Upper lobe of left lung (tissue), 6 donors: ENCODE measurements at regions not wholly inside any gene's neighbourhood (a gene's known extent, or its start where the extent isn't known, plus 50 kb on each side); places are given as distances from the start of the nearest gene placed in this dataset.

Experiments
- ATAC-seq, 2 donors: fragments of 200-7000 bp; cut with Tn5 transposase; one replicate each; pipeline ENCODE4 v1.9.1; 2022; ENCODE audit warnings: mild to moderate bottlenecking in 2 of 2, moderate library complexity in 2 of 2; ENCODE audit not compliant: low FRiP score in 2 of 2
- DNase-seq, 2 donors: peaks; one replicate each; pipeline ENCODE4 v3.0.0-alpha.2; 2019 to 2020
- H3K27ac ChIP-seq, 4 donors: fragments of 200-600 bp; sonication (generic); one replicate each; pipeline ENCODE4 v1.5.1; 2016 to 2019
- H3K27me3 ChIP-seq, 4 donors: fragments of 200-600 bp; sonication (generic); one replicate each; pipeline ENCODE4 v1.5.1; 2017 to 2019
- H3K36me3 ChIP-seq, 4 donors: fragments of 200-600 bp; sonication (generic); one replicate each; pipeline ENCODE4 v1.5.1; 2016 to 2019
- H3K4me1 ChIP-seq, 4 donors: fragments of 200-600 bp; sonication (generic); one replicate each; pipeline ENCODE4 v1.5.1; 2018 to 2019
- H3K4me3 ChIP-seq, 4 donors: fragments of 200-600 bp; sonication (generic); one replicate each; pipeline ENCODE4 v1.5.1; 2017 to 2019; ENCODE audit warnings: mild to moderate bottlenecking in 2 of 4, moderate library complexity in 1 of 4
- H3K9me3 ChIP-seq, 4 donors: fragments of 200-600 bp; sonication (generic); one replicate each; pipeline ENCODE4 v1.5.1; 2018 to 2019
- CTCF ChIP-seq, 6 experiments: fragments of 450-650 bp in 4 of 6; fragments of 200-600 bp in 2 of 6; sonication (generic) in 2 of 6; IDR thresholded peaks; one replicate each; pipeline ENCODE4 v1.5.1; 2016 to 2019; ENCODE audit warnings: antibody characterized with exemption in 6 of 6
- EP300 ChIP-seq, 4 donors: sonication (generic); formaldehyde crosslinking; IDR thresholded peaks; one replicate each; pipeline ENCODE4 v1.5.1; 2017; ENCODE audit warnings: antibody characterized with exemption in 4 of 4, control low read depth in 2 of 4
- POLR2A ChIP-seq, 4 donors: fragments of 450-650 bp; IDR thresholded peaks; one replicate each; pipeline ENCODE4 v1.5.1; 2016 to 2017; ENCODE audit warnings: antibody characterized with exemption in 4 of 4, mild to moderate bottlenecking in 2 of 4
- POLR2AphosphoS5 ChIP-seq, 2 donors: sonication (generic); formaldehyde crosslinking; IDR thresholded peaks; one replicate each; pipeline ENCODE4 v1.5.1; 2017; ENCODE audit warnings: antibody characterized with exemption in 2 of 2
- WGBS, 2 donors: methylation state at CpG; one replicate each; pipeline ENCODE4 v1.1.5; 2017 to 2018; 5-methylcytosine and 5-hydroxymethylcytosine counted together
- donor health status: DM: no; HTN: no; CAD: no; lungs with moderate emphysema.
- donor health status: DM: no; HTN: yes; CAD: no; lungs with severe emphysema.

GRCh38 chr2:7697052-7697451 lies 779.8 kb downstream of the RNF144A start:
- 85% methylated on average over 9 of the region's 9 CpGs for WGBS, 2 donors
- peaks cover 0 to 4% (median 0%) of the 10 kb centered on the region in 4 donors for H3K4me1 ChIP-seq
- H3K27me3 ChIP-seq, result no peaks in the 10 kb centered on the region
- no peak overlapping the region for H3K4me3 ChIP-seq
- DNase-seq, result no peak
- no peak for ATAC-seq
- H3K27ac ChIP-seq, result no peak overlapping the region
- H3K36me3 ChIP-seq, result no peaks in the 10 kb centered on the region
- H3K9me3 ChIP-seq, result no peaks in the 10 kb centered on the region
- TF ChIP-seq EP300 (IDR thresholded peaks at IDR 0.05), result no peak
- TF ChIP-seq CTCF (IDR thresholded peaks at IDR 0.05), result no peak
- TF ChIP-seq POLR2A (IDR thresholded peaks at IDR 0.05), result no peak
- no peak for TF ChIP-seq POLR2AphosphoS5 (IDR thresholded peaks at IDR 0.05)

DNA sequence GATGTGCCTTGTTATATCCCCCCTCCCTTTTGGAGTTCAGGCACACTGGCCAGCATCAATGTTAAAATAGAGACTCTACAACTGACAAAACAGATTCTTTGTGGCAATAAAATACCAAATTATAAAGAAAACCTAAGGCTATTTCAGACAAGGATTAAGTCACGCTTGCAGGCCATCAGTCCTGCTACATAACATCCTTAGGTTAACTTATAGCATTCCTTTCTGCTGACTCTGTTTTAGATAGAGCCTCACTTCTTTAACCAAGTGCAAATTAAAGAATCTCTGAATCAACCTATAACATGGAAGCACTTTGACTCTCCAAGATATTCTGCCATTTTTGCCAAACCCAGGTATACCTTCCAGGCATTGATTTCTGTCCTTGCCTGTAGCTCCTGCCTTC lies 784.6 kb downstream of the RNF144A start:
- no peak for DNase-seq
- ATAC-seq, result no peak
- no peak for TF ChIP-seq POLR2A (IDR thresholded peaks at IDR 0.05)
- no peak for TF ChIP-seq CTCF (IDR thresholded peaks at IDR 0.05)
- no peak for TF ChIP-seq POLR2AphosphoS5 (IDR thresholded peaks at IDR 0.05)
- no peak for TF ChIP-seq EP300 (IDR thresholded peaks at IDR 0.05)
- Histone ChIP-seq H3K27ac (no peak overlapping the region), H3K36me3 (no peaks in the 10 kb centered on the region), H3K4me3 (no peak overlapping the region), H3K27me3 (no peaks in the 10 kb centered on the region), H3K9me3 (no peaks in the 10 kb centered on the region), H3K4me1 (no peaks in the 10 kb centered on the region)
- WGBS, 2 donors, result 91 to 100% methylated on average over 1 of the region's 1 CpG

DNA sequence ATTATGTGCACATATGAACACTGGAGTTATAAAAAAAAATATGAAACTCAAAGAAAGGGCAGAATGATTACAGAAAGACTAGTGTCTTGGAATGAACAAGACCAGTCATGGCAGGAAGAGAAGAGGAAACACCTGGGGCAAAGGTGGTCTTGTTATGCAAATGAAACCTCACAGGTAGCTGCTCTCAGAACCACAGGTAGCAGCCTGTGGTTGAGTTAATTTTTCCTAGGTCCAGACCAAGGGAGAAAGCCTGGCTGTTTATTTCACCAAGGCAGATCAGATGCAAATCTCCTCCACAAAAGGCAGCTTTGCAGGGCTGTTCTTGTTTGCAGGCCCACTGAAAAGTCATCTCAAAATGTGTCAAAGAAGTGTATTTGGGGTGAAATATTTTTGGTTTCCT lies 785.8 kb downstream of the RNF144A start:
- Histone ChIP-seq H3K4me1 (no peaks in the 10 kb centered on the region), H3K27me3 (no peaks in the 10 kb centered on the region), H3K4me3 (no peak overlapping the region), H3K36me3 (no peaks in the 10 kb centered on the region), H3K9me3 (no peaks in the 10 kb centered on the region), H3K27ac (no peak overlapping the region)
- DNase-seq (no peak), ATAC-seq (no peak)
- no peak for TF ChIP-seq EP300 (IDR thresholded peaks at IDR 0.05)
- no peak for TF ChIP-seq POLR2AphosphoS5 (IDR thresholded peaks at IDR 0.05)
- no peak for TF ChIP-seq POLR2A (IDR thresholded peaks at IDR 0.05)
- TF ChIP-seq CTCF (IDR thresholded peaks at IDR 0.05), result no peak

GRCh38 chr2:7703543-7704144 lies 786.4 kb downstream of the RNF144A start:
- Histone ChIP-seq H3K4me3 (no peak overlapping the region), H3K9me3 (no peaks in the 10 kb centered on the region), H3K4me1 (no peaks in the 10 kb centered on the region), H3K27ac (no peak overlapping the region), H3K36me3 (no peaks in the 10 kb centered on the region), H3K27me3 (no peaks in the 10 kb centered on the region)
- 69 to 70% methylated on average over 5 of the region's 5 CpGs for WGBS, 2 donors
- no peak for TF ChIP-seq POLR2AphosphoS5 (IDR thresholded peaks at IDR 0.05)
- TF ChIP-seq EP300 (IDR thresholded peaks at IDR 0.05), result no peak
- TF ChIP-seq POLR2A (IDR thresholded peaks at IDR 0.05), result no peak
- no peak for TF ChIP-seq CTCF (IDR thresholded peaks at IDR 0.05)
- DNase-seq (no peak), ATAC-seq (no peak)

DNA sequence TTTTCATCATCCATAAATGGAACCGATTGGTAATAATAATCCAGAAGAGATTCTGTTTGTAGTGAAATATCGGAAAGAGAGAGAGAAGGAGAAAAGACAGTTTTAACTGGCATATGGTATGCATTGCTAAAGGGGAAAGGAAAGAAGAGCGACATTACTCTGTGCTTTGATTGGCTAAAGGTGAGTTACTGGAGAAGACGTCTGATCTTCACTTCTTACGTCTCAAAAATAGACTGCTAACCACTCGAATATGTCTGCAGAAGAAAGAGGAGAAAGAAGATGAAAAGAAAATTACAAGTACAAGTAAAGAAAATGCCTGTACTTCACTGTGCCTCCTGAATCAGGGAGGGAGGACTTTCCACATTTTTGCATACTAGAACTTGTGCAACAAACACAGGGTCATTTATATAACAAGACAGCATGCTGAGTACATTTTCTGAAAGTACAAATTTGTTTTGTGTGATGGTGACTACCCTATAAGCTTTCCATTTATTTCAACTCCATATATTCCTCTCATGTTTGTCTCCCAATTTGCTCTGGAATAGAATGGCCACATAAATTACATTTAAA lies 787.2 kb downstream of the RNF144A start:
- TF ChIP-seq EP300 (IDR thresholded peaks at IDR 0.05) (no peak), CTCF (IDR thresholded peaks at IDR 0.05) (no peak), POLR2A (IDR thresholded peaks at IDR 0.05) (no peak), POLR2AphosphoS5 (IDR thresholded peaks at IDR 0.05) (no peak)
- Histone ChIP-seq H3K9me3 (no peaks in the 10 kb centered on the region), H3K4me1 (no peaks in the 10 kb centered on the region), H3K27me3 (no peaks in the 10 kb centered on the region), H3K36me3 (no peaks in the 10 kb centered on the region), H3K27ac (no peak overlapping the region), H3K4me3 (no peak overlapping the region)
- 72 to 73% methylated on average over 6 of the region's 6 CpGs for WGBS, 2 donors
- DNase-seq, result no peak
- ATAC-seq, result no peak
